DMS 273 (cell line): ENCODE measurements at regions not wholly inside any gene's neighbourhood (a gene's known extent, or its start where the extent isn't known, plus 50 kb on each side); places are given as distances from the start of the nearest gene placed in this dataset.
A peak's percentile ranks its signal among the peaks of the same experiment; 100 is the strongest.
"Not testable (repeated sequence)": the region's sequence is repeated elsewhere in the genome, so short reads cannot be mapped to it uniquely, and the experiment has no call there.

Experiments used
- DNase-seq: peaks from one replicate; lab custom pipeline; 2025; ENCODE audit not compliant: unreplicated experiment; lab: John Stamatoyannopoulos, UW

GRCh38 chr4:64829749-64830148, 420.5 kb upstream of the TECRL start:
- DNase-seq, result no peak

DNA sequence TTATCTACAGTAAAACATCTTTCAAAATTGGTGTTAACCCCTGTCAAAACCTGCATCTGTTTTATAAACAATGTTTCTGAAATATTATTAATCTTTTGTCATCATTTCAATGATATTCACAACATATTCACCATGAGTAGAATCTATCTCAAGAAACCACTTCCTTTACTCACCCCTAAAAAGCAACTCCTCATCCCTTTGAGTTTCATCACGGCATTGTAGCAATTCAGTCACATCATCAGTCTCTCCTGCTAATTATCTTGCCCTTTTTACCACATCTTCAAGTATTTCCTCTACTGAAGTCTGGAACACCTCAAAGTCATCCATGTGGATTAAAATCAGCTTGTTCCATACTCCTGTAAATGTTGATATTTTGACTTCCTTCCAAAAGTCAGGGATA, 415.3 kb upstream of the TECRL start:
- DNase-seq, result no peak

DNA sequence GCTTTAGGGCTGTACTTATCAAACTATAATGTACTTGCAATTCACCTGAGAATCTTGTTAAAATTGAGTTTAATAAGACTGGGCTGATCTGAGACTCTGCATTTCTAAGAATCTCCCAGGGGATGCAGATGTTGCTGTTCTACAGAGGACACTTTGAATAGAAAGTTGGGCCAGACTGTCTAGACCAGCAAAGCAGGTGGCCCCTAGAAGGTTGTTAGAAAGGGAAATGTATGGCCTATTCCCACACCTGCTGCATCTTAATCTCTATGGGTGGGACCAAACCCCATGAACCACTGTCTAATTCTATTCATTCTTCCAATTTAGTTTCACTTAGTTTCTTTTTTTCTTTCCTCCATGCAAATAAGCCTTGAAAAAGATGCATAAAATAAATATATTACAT, 413.2 kb upstream of the TECRL start:
- DNase-seq, result no peak

GRCh38 chr4:64821219-64821976, 412.1 kb upstream of the TECRL start:
- no peak for DNase-seq

- peak; percentile 23 for DNase-seq
Observed at GRCh38 chr4:64814616-64815015, 405.4 kb upstream of the TECRL start.

GRCh38 chr4:64807821-64808220, 398.6 kb upstream of the TECRL start:
- no peak for DNase-seq

- DNase-seq, result no peak
Observed at GRCh38 chr4:64799751-64800150, 390.5 kb upstream of the TECRL start.

GRCh38 chr4:64798828-64799227, 389.6 kb upstream of the TECRL start:
- not testable (repeated sequence) for DNase-seq

- DNase-seq, result no peak
Observed at GRCh38 chr4:64796581-64796980, 387.3 kb upstream of the TECRL start.

DNA sequence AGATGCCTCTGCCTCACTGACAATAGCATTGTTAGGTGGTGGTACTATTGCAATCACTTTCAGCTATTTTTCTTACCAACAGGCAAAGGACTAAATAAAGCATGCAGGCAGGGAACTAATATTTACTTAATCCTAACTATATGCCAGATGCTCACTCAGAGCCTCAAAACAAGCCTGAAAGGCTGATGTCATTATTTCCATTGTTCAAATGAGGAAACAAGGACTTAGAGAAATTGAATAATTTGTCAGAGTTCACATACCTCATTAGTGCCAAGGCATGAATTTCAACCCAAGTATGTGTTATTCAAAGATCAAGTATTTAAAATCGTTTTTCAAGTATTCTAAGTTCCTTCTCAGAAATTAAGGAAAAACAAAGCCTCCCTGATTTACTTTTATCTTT, 374.9 kb upstream of the TECRL start:
- peak; percentile 19 for DNase-seq

- peak; percentile 52 for DNase-seq
Observed at GRCh38 chr4:64781737-64782326, 372.6 kb upstream of the TECRL start.

GRCh38 chr4:64780664-64781063, 371.4 kb upstream of the TECRL start:
- no peak for DNase-seq

DNA sequence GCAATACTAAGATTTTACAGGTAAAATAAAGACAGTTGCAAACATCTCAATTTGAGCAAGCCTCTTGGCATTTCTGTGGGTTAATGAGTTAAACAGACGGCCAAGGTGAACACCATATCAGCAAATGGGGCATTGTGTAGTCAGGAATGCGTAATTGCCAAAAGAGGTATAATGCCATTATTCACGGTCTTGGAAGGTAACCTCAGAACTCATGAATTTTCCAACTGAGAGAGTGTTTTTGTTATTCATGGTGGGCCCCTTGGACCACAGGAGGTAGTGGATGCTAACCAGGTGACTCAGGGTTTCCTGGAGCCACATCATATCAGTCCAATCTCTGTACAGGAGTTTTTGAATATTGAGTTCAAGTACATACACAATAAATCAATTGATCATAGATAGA, 368.0 kb upstream of the TECRL start:
- no peak for DNase-seq

- no peak for DNase-seq
Observed at GRCh38 chr4:64776820-64777219, 367.6 kb upstream of the TECRL start.

- no peak for DNase-seq
Observed at GRCh38 chr4:64774626-64775025, 365.4 kb upstream of the TECRL start.

GRCh38 chr4:64771149-64771548, 361.9 kb upstream of the TECRL start:
- DNase-seq, result no peak

- no peak for DNase-seq
Observed at GRCh38 chr4:64767547-64767946, 358.3 kb upstream of the TECRL start.

GRCh38 chr4:64766565-64766964, 357.3 kb upstream of the TECRL start:
- DNase-seq, result no peak

GRCh38 chr4:64756016-64756415, 346.8 kb upstream of the TECRL start:
- DNase-seq, result no peak

- no peak for DNase-seq
Observed at GRCh38 chr4:64747919-64748715, 338.9 kb upstream of the TECRL start.

DNA sequence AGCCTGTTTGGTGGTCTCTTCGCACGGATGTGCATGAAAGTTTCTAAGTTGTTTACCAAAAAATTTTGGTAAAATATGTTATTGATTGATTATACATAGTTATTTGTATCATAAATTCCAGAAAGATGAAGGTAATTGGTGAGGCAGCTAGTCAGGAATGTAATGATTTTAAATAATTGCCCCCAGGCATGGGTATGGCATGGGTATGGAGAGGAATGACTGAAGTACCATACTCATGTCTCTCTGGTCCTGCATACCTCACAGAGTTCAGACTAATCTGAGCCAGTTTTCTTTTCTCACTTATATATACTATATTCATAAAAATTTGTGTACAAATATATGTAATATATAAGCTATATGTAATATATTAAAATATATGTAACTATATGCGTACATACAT, 329.0 kb upstream of the TECRL start:
- DNase-seq, result no peak

GRCh38 chr4:64737854-64738138, 328.5 kb upstream of the TECRL start:
- DNase-seq, result not testable (repeated sequence)
